Gastrocnemius medialis (tissue), 4 donors: ENCODE measurements at regions not wholly inside any gene's neighbourhood (a gene's known extent, or its start where the extent isn't known, plus 50 kb on each side); places are given as distances from the start of the nearest gene placed in this dataset.

Experiments
- POLR2A ChIP-seq, 2 donors: fragments of 450-650 bp; IDR thresholded peaks; one replicate each; pipeline ENCODE4 v1.6.1; 2017; ENCODE audit warnings: antibody characterized with exemption in 2 of 2, mild to moderate bottlenecking in 2 of 2, moderate library complexity in 2 of 2
- TF ChIP-seq, protein P1 (sequence below), 5 experiments: fragments of 450-650 bp in 3 of 5; fragments of 200-600 bp in 2 of 5; sonication (generic) in 2 of 5; IDR thresholded peaks in 4 of 5; conservative IDR thresholded peaks in 1 of 5; 1 replicate in 4 of 5; 2 replicates in 1 of 5; pipeline ENCODE4 v1.5.1; 2016 to 2019; ENCODE audit warnings: antibody characterized with exemption in 5 of 5, mild to moderate bottlenecking in 3 of 5, moderate library complexity in 3 of 5

- no peak for TF ChIP-seq POLR2A (IDR thresholded peaks at IDR 0.05)
- TF ChIP-seq, protein P1, sequence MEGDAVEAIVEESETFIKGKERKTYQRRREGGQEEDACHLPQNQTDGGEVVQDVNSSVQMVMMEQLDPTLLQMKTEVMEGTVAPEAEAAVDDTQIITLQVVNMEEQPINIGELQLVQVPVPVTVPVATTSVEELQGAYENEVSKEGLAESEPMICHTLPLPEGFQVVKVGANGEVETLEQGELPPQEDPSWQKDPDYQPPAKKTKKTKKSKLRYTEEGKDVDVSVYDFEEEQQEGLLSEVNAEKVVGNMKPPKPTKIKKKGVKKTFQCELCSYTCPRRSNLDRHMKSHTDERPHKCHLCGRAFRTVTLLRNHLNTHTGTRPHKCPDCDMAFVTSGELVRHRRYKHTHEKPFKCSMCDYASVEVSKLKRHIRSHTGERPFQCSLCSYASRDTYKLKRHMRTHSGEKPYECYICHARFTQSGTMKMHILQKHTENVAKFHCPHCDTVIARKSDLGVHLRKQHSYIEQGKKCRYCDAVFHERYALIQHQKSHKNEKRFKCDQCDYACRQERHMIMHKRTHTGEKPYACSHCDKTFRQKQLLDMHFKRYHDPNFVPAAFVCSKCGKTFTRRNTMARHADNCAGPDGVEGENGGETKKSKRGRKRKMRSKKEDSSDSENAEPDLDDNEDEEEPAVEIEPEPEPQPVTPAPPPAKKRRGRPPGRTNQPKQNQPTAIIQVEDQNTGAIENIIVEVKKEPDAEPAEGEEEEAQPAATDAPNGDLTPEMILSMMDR (IDR thresholded peaks at IDR 0.05 in 4 of 5, conservative IDR thresholded peaks at IDR 0.05 in 1 of 5), result no peak
These were observed 233.6 kb downstream of the TRIML1 start for GRCh38 chr4:188372829-188373228.
